Activated gamma-delta T cell treated with anti-CD3 and anti-CD28 coated beads, Interleukin-2, amount 50 U/mL, for 16 hours (primary cell): ENCODE measurements at regions not wholly inside any gene's neighbourhood (a gene's known extent, or its start where the extent isn't known, plus 50 kb on each side); places are given as distances from the start of the nearest gene placed in this dataset.

Source experiments
- DNase-seq: peaks from one replicate; pipeline ENCODE4 v3.0.0-alpha.2; 2020; ENCODE audit warnings: low read depth

GRCh38 chr4:123878976-123879375 is 482.4 kb downstream of the SPRY1 start:
- no peak for DNase-seq

- no peak for DNase-seq
These were observed 484.0 kb downstream of the SPRY1 start for GRCh38 chr4:123880631-123881030.

- no peak for DNase-seq
These were observed 488.3 kb downstream of the SPRY1 start for GRCh38 chr4:123884922-123885321.

DNA sequence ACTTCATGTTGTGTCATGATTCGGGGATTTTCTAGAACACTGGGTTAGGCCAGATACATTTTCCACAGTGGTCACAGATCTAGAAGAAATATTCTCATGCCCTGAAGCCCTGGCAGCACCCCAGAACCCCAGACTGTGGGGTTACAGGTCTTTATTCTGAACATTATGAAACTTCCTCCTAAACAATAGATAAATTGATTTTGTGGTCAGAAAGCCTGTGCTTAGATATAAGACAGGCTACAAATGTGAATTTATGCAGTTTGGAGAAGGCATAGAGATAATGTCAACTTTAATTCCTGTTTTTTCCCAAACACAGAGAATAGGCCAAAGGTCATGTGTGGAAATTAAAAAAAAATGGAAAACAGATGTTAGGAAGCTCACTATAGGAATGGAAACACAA is 492.9 kb downstream of the SPRY1 start:
- no peak for DNase-seq

- DNase-seq, result no peak
These were observed 494.3 kb downstream of the SPRY1 start for GRCh38 chr4:123890889-123891288.

- no peak for DNase-seq
These were observed 495.3 kb downstream of the SPRY1 start for GRCh38 chr4:123891881-123892280.

GRCh38 chr4:123892368-123892976 is 495.9 kb downstream of the SPRY1 start:
- no peak for DNase-seq

DNA sequence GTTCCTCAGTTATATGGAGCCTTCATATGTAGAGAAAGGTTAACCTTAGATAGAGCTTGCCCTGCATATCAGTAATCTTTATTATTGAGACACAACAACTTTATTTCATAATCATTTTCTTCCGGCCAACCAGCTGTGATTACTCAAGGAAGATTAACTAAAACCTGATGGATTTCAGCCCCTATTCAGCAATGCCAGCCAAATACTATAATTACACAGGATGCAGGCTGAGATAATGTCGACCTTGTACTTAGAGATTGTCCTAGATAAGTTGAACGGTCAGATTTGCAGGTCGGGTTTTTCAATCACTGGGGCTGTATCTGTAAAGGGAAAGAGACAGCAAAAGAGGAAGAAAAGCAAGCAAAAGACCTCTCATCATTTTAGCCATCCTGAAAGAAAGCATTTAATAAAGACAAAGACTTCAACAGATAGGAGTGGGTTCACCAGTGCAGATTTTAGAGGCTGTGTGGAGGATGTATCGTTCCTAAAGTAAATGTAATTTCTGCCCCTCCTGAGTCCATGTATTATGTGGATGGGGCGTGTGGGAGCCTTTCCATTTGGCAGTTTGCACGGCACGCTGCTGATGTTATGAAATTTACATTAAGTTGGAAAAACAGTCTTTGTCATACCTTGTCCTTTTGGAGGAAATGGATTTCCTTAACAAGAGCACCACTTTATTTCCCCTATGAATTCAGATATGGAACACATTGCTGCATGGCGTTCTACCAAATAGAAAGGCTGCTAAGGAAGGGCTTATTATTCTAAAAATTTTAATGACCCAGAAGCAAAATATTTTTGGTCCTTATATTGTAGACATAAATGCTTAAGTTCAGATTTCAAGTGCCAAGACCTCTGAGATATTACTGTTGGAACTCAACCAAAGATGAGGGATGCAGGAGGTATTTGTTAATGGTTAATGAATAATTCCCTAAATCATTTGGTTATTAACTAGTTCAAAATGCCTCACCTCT is 496.7 kb downstream of the SPRY1 start:
- DNase-seq, result no peak

GRCh38 chr4:123896446-123897071 is 500.0 kb downstream of the SPRY1 start:
- no peak for DNase-seq

DNA sequence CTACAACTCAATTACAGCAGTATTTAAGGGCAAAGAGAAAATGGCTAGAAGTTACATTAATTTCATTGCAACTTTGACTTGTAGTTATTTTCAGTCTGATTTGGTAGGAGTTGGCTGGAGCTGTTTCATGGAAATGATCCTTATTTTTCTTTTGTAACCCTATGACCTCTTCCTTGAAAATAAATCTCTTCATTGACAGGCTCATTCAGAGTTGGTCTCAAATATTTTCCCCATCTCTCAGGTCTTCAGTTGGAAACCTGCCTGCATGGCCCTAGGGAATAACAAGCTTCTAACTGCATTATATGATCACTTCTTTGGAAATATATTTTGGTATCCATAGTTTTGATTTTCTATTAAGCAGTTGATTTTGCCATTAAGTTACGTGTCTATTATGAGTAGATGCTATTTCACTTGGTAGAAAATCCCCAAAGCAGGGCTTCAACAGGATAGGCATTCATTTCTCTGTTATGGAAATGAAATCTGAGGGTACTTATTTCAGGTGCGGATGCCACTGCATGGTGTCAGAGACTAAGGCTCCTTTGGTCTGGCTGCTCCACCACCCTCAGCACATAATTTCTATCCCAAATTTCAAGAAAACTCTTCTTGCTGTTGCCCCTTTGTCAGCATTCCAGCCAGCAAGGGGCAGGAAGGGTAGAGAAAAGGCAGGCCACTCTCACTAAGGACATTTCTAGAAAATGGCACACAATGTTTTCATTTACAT is 502.5 kb downstream of the SPRY1 start:
- DNase-seq, result no peak

DNA sequence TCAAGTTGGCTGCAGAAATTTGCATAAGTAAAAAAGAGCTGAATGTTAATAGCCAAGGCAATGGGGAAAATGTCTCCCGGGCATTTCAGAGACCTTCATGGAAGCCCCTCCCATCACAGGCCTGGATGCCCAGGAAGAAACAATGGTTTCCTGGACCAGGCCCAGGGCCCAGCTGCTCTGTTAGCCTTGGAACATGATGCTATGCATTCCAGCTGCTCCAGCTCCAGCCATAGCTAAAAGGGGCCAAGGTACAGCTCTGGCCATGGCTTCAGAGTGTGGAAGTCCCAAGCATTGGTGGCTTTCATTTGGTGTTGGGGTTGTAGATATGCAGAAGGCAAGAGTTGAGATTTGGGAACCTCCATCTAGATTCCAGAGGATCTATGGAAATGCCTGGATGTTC is 508.3 kb downstream of the SPRY1 start:
- no peak for DNase-seq

GRCh38 chr4:123913598-123913997 is 517.0 kb downstream of the SPRY1 start:
- no peak for DNase-seq

DNA sequence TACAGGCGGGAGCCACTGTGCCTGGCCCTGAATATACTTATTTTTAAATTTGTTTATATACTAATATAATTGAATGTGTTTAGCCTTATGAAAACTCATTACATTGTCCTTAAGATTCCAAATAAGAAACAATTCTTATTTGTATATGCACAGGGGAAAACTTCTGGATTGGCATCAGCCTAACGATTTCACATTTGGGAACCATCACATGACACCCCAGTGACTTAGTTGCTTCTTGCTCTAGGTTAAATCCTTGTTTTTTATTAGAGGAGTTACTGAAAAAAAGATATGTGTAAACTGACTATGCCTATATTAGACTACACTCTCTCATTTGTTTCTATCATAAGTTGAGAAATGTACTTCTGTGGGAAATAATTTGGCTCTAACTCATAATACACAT is 520.2 kb downstream of the SPRY1 start:
- DNase-seq, result no peak

DNA sequence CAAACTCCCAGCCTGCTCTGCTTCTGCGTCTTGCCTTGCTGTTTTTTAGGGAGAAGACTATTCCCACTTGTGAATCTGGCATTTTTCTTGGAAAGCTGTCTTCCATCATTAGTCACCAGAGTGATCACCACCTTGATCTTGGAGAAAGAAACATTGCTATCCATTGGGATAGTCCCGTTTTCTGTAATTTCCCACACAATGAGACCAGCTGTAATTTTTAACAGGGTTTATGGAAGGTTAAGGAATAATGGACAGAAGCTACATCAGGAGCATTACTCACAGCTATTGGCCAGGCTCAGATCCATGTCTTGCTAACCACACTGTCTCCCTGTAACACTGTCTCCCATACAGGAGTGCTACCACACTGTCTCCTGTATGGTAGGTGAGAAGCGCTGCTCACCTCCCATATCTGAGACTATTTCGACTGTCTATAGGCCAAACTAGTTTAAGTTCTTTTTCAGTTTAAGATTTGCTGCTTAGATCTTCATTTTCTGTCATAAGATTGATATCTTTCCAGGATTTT is 523.0 kb downstream of the SPRY1 start:
- no peak for DNase-seq

DNA sequence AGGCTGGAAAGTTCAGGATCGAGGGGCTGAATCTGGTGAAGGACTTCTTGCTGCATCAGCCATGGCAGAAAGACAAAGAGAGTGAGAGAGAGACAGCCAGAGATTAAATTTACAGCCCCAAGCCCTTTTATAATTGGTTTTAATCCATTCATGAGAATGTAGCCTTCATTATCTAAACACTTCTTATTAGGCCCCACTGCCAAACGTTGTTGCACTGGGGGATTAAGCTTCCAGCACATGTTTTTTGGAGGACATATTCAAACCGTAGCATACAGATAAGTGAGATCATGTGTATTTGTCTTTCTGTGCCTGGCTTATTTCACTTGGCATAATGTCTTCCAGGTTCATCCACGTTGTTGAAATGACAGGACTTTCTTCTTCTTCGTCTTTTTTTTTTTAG is 524.7 kb downstream of the SPRY1 start:
- no peak for DNase-seq

- DNase-seq, result no peak
These were observed 526.3 kb downstream of the SPRY1 start for GRCh38 chr4:123922847-123923246.

GRCh38 chr4:123924536-123924935 is 527.9 kb downstream of the SPRY1 start:
- DNase-seq, result no peak

GRCh38 chr4:123929565-123929964 is 533.0 kb downstream of the SPRY1 start:
- DNase-seq, result no peak

DNA sequence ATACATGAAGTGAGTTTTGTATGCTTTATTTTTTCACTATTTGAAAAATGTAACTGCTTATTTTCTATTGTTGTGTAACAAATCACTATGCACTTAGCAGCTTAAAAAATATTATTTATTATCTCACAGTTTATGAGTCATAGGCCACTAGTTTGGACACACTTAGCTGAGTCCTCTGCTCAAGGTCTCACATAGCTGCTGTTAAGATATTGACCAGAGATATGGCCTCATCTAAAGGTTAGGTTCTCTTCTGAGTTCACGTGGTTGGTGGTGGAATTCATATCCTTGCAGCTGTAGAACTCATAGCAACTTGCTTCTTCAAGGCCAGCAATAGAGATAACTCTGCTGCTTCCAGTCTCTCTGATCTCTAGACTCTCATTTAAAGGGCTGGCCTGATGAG is 534.4 kb downstream of the SPRY1 start:
- DNase-seq, result no peak

DNA sequence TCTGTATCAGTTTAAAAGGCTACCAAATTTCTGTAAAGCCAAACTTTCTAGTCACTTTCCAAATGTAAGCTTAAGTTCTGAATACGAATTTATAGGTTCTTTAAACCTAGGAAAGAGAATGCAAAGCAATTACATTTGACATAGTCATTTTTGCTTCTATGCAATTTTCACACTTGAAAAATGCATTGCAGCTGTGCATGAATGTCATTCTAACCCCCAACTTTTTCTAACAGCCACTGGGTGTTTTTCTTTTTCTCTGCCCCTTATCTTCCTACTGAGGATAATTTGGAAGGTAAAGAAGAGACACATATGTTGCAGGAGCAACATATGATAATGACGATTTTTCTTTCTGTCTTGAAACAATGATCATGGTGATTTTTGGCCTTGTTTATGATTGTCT is 537.5 kb downstream of the SPRY1 start:
- no peak for DNase-seq

DNA sequence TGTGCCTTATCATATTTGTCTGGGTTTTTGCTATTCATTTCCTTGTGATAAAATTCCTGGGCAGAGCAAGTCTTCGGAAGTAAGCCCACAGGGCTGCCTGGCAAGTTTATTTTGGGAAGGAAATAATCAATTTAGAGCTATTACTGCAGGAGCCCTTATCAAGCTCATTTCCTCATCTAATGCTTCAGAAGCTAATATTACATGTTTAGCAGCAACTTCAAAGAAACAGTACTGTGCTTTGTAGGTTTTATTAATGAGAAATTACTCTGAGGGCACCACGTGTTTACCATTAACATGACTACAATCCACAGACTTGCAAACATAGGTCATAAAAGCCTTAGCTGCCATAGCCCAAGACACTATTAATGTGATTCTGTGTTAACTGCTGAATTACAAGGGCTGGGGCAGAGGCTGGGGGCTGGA is 540.0 kb downstream of the SPRY1 start:
- no peak for DNase-seq

DNA sequence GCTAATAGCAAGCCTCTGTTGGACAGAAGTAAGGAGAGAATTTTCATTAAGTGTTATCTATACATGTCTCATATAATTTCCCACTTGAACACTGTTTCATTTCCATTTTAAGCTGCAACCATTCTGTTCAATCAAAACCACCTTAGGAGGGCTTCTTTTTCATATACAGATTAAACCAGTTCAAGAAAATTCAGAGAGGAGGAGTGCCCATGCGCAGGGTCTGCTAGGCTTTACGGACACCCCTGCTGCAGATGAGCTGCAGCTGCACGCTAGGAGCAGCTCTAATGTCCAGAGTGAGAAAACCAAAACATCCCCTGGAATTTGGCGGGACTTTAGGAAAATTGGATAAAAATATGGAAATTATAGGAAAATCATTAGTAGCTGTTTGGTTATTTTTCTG is 541.0 kb downstream of the SPRY1 start:
- DNase-seq, result no peak
